ENCODE measurements at regions not wholly inside any gene's neighbourhood (a gene's known extent, or its start where the extent isn't known, plus 50 kb on each side); places are given as distances from the start of the nearest gene placed in this dataset.
"Not testable (repeated sequence)": the region's sequence is repeated elsewhere in the genome, so short reads cannot be mapped to it uniquely, and the experiment has no call there.

DNA sequence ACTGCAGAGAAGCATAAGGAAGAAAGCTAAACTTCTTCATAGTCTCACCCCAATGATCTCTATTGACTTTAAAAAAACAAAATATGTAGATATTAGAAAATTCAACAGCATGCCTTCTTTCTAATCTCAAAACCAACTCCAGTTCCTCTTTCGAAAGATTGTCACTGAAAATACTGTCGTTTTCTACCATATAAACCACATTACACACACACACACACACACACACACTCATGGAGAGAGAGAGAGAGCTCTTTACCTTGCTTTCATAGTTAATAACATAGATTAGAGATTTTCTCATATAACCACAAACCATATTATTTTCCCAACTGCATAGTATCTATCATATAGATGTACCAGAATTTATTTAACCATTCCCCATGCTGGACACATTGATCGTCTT is 296.2 kb upstream of the MGMT start:
- no peak for DNase-seq (ENCODE audit: low spot score)

GRCh38 chr10:129171812-129172211 is 295.2 kb upstream of the MGMT start:
- DNase-seq (ENCODE audit: low spot score): no peak

- DNase-seq (ENCODE audit: low spot score): no peak
Observed at GRCh38 chr10:129174232-129175014, 292.6 kb upstream of the MGMT start.

DNA sequence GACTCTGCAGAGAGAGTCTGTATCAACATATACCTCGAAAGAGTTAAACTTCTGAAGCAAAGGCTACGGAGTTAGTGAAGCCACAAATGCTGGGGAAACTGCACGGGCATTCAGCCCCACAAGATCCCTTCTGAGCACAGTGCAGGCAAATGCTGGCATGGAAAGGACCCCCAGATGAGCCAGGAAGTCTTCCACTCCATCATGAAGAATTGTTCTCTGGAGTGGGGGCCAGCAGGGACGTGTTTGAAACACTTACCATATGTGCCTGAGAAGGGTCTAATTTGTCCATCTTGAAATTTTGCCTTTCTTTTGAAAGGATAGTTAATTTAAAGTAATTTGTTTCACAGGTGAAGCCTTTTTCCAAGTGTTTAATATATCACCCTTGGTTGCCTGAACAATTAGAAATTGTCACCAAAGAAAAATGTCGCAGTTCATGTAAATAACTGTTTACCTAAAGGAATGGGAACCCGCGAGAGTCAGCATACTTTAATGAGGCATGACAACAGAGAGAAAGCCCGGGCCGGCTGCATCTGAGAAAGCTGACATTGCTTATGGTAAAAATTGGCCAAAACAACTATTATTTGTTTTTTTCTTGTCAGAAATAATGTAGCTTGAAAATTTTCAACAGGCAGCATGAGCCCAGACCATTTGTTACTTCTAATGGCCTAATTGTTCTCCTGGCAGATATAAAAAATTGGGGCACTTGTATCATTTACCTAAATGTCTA is 287.6 kb upstream of the MGMT start:
- no peak for DNase-seq (ENCODE audit: low spot score)

DNA sequence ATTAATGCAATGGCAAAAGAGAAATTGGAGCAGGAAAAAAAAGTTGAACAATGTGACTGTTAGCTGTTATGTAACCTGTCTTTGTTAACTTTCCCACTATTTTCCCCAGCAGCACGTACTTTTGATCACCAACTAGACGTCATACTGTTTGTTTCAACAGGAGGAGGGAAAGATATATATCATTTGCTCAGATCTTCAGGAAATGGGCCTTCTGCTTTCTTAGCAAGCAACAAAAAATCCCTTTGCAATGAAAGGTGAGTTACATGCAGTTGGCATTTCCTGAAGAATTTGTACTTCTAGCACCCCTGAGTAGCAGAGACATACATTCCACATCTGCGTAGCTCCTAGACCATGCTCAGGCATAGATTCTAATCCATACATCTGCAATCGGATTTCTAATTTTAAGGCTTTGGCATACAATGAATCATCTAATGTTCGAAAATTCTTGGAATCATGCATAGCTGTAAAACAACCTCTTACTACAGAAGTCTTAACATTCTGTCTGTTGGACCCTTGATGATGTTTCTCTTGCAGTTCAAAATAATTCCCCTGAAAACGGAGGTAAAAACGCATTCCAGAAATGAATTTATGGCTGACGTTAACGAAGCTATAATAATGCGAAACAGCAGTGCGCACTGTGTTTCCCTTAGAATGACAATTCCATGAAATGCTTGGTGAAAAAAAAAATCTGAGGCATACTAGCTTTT is 286.9 kb upstream of the MGMT start:
- DNase-seq (ENCODE audit: low spot score): no peak

GRCh38 chr10:129184196-129184595 is 282.8 kb upstream of the MGMT start:
- DNase-seq (ENCODE audit: low spot score): no peak

GRCh38 chr10:129187331-129187730 is 279.7 kb upstream of the MGMT start:
- no peak for DNase-seq (ENCODE audit: low spot score)

- DNase-seq (ENCODE audit: low spot score): no peak
Observed at GRCh38 chr10:129191797-129192196, 275.2 kb upstream of the MGMT start.

- no peak for DNase-seq (ENCODE audit: low spot score)
Observed at GRCh38 chr10:129192344-129193128, 274.5 kb upstream of the MGMT start.

DNA sequence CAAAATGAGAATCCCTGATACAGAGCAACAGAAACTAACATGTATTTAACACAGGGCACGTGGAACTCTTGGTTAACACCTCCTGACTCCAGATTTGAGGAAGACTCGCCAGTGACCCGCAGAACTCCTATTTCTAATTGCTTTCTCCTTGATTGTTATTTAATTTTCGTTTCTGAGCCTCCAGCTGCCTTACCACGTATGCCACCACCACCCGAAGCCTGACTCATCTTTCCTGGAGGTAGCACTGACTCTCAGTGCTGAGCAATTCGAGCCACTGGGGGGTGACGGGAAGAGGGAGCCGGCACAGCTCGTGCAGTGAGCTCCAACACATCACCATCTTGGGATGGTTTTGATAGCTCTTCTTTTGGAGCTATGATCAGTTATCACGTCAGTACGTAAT is 273.9 kb upstream of the MGMT start:
- DNase-seq (ENCODE audit: low spot score): no peak

DNA sequence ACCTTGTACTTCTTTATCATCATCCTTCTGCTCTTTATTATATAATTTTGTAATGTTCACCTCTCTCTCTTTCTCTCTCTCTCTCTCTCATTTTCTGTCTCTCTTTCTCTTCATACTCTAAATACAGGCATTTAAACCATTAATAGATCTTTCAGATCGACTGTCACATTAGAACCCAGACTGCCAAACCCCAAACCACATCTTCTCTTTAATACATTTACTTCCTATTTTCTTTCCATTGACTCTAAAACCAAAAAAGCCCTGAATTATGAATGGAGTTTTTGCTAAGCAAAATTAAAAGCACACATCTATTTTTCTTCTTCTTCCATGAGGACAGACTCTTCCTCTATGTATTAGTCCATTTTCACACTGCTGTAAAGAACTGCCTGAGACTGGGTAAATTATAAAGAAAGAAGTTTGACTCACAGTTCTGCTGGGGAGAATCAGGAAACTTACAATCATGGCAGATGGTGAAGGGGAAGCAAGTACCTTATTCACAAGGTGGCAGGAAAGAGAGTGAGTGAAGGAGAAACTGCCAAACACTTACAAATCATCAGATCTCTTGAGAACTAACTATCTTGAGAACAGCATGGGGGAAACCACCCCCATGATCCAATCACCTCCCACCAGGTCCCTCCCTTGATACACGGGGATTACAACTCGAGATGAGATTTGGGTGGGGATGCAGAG is 272.7 kb upstream of the MGMT start:
- DNase-seq (ENCODE audit: low spot score): no peak

DNA sequence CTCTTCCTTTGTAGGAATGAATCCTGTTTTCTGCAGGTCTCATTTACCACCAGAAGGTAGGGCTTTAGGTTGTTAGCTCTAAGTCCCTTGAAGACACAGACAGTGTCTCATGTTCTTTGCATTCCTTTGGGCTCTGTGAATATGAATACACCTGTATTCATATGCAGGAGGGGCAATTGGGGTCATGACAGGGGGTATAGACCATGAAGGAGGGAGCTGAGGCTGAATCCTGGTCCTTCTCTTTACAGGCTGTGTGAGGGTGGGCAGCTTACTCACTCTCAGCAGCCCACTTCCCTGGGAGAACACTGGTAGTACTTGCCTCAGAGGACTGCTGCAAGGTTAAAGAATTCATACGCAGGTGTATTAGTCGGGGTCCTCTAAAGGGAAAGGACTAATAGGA is 267.2 kb upstream of the MGMT start:
- no peak for DNase-seq (ENCODE audit: low spot score)

GRCh38 chr10:129203819-129204218 is 263.2 kb upstream of the MGMT start:
- DNase-seq (ENCODE audit: low spot score): no peak

DNA sequence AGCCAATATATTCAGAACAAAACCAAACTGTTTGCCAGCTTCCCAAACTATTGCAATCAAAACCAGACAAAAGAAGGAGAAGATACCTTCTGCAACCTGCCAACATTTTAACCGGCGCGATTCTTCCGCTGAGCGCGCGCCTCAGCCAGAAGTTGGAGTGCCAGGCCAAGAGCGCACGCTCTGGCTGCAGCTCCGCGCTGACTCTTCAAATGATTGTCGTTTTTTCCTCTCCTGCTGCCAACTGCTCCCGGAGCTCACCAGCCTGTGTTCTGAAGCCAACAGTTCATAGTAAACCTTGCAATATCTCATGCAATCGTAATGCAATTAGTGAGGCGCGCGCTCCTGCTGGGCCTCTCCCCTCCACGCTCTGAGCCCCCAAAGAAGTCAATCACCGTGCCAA is 259.7 kb upstream of the MGMT start:
- DNase-seq (ENCODE audit: low spot score): no peak

DNA sequence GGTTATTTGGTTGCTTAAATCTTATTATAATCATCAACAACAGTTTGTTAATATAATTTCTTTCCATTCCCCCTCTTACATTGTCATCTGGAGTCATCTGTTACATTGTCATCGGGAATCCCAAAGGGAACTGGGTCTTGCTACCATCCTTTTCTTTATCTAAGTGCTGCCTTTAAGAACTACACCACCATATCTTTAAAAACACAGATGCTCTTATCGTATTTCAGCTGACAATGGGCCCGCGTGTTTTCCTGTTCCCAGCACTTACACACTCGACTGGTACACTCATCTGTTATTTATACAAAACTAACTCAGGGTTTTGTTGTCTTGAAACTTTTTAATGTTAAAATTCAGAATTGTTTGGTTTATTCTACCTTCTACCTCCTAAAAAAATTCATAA is 256.2 kb upstream of the MGMT start:
- DNase-seq (ENCODE audit: low spot score): no peak

GRCh38 chr10:129213256-129213655 is 253.8 kb upstream of the MGMT start:
- DNase-seq (ENCODE audit: low spot score): no peak

DNA sequence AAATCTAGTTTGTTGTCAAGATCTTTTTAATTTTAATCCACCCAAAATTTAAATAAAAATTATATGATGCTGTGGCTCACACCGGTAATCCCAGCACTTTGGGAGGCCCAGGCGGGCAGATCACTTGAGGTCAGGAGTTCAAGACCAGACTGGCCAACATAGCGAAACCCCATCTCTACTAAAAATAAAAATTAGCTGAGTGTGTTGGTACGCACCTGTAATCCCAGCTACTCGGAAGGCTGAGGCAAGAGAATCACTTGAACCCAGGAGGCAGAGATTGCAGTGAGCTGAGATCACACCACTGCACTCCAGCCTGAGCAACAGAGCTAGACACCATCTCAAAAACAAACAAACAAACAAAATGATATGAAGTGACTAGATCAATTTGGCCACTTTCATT is 253.0 kb upstream of the MGMT start:
- not testable (repeated sequence) for DNase-seq (ENCODE audit: low spot score)

DNA sequence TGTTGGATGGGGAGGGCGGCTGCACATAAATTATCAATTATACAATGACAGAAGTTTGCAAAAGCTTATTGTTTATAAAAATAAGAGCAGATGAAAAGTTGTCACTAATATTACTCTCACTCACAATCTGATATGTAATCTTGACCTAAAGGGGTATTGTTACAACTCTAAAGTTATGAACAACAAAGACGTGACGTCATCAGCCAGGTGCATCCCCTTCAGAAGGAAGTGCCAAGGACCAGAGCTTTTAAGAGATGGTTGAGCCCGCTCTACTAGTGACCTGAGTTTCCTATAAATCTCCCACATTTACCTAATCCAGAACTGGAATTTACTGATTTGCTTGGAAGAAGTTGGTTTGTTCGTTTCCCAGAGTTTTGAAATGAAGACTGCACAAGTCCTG is 247.7 kb upstream of the MGMT start:
- DNase-seq (ENCODE audit: low spot score): no peak

DNA sequence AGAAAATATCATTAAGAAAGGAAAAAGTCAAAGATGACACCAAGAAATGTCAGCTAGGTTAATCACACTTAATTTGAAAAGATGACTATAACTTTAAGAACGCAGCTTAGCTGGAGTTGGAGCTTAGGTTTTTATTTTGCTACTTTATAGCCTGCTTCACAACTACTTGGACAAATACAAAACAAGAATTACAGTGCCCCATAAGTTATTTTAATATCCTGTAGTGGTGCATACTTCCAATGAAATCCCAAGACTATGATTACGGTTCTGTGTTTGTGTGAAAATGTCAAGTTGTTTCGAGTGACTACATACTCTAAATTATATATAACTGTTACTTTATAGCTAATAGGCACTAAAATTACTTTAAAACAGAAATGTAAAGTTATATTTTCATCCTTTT is 244.6 kb upstream of the MGMT start:
- no peak for DNase-seq (ENCODE audit: low spot score)

- no peak for DNase-seq (ENCODE audit: low spot score)
Observed at GRCh38 chr10:129223363-129223762, 243.7 kb upstream of the MGMT start.

DNA sequence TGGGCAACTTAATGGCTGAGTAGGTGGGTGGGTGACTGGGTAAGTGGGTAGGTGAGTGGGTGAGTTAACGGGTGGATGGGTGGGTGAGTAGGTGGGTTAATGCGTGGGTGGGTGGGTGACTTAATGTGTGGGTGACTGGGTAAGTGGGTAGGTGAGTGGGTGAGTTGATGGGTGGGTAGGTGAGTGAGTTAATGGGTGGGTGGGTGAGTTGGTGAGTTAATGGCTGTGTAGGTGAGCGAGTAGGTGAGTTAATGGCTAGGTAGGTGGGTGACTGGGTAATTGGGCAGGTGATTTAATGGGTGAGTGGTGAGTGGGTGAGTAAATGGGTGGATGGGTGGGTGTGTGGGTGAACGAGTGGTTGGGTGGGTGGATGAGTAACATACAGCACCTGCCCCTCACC is 243.0 kb upstream of the MGMT start:
- DNase-seq (ENCODE audit: low spot score): no peak

GRCh38 chr10:129231821-129232220 is 235.2 kb upstream of the MGMT start:
- DNase-seq (ENCODE audit: low spot score): no peak
